Sigmoid colon (tissue), 4 donors: ENCODE measurements at regions not wholly inside any gene's neighbourhood (a gene's known extent, or its start where the extent isn't known, plus 50 kb on each side); places are given as distances from the start of the nearest gene placed in this dataset.

Source experiments
- EP300 ChIP-seq, 4 donors: sonication (generic); formaldehyde crosslinking; IDR thresholded peaks; one replicate each; pipeline ENCODE4 v1.6.1; 2017; ENCODE audit warnings: antibody characterized with exemption in 4 of 4
- POLR2A ChIP-seq, 2 donors: fragments of 450-650 bp; IDR thresholded peaks; one replicate each; pipeline ENCODE4 v1.6.1; 2016; ENCODE audit warnings: antibody characterized with exemption in 2 of 2, mild to moderate bottlenecking in 2 of 2, moderate library complexity in 2 of 2
- POLR2AphosphoS5 ChIP-seq, 4 donors: sonication (generic); formaldehyde crosslinking; IDR thresholded peaks; one replicate each; pipeline ENCODE4 v1.6.1; 2017; ENCODE audit warnings: antibody characterized with exemption in 4 of 4
- TF ChIP-seq, protein P1 (sequence below), 4 experiments: fragments of 450-650 bp in 3 of 4; fragments of 200-600 bp in 1 of 4; IDR thresholded peaks; one replicate each; pipeline ENCODE4 v1.5.1; 2016 to 2019; ENCODE audit warnings: antibody characterized with exemption in 4 of 4, mild to moderate bottlenecking in 3 of 4, moderate library complexity in 2 of 4

DNA sequence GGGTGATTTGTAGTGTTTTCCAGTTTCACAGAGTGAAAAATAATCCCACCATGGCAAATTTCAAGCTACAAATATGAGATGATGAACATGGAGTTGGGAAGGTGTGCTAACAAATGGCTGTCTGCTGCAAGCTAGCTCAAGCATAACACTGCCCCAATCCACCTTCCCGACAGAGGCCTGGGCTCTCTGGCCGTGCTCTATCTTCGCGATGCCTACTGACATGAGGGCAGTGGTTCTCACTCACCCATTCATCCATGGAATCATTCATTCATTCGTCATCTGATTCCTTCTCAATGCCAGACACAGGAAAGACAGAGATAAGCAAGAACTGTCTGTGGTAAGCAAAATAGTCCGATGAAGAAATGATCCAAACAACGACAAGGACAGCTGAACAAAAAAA lies 65.4 kb downstream of the ZNF467 start:
- TF ChIP-seq, protein P1, sequence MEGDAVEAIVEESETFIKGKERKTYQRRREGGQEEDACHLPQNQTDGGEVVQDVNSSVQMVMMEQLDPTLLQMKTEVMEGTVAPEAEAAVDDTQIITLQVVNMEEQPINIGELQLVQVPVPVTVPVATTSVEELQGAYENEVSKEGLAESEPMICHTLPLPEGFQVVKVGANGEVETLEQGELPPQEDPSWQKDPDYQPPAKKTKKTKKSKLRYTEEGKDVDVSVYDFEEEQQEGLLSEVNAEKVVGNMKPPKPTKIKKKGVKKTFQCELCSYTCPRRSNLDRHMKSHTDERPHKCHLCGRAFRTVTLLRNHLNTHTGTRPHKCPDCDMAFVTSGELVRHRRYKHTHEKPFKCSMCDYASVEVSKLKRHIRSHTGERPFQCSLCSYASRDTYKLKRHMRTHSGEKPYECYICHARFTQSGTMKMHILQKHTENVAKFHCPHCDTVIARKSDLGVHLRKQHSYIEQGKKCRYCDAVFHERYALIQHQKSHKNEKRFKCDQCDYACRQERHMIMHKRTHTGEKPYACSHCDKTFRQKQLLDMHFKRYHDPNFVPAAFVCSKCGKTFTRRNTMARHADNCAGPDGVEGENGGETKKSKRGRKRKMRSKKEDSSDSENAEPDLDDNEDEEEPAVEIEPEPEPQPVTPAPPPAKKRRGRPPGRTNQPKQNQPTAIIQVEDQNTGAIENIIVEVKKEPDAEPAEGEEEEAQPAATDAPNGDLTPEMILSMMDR (IDR thresholded peaks at IDR 0.05) = no peak
- TF ChIP-seq POLR2A (IDR thresholded peaks at IDR 0.05) (no peak), EP300 (IDR thresholded peaks at IDR 0.05) (no peak), POLR2AphosphoS5 (IDR thresholded peaks at IDR 0.05) (no peak)
